Ovary (tissue), 3 donors: ENCODE measurements at regions not wholly inside any gene's neighbourhood (a gene's known extent, or its start where the extent isn't known, plus 50 kb on each side); places are given as distances from the start of the nearest gene placed in this dataset.

Experiments
- CTCF ChIP-seq, 3 donors: fragments of 450-650 bp in 2 of 3; fragments of 200-600 bp in 1 of 3; IDR thresholded peaks; one replicate each; pipeline versions ENCODE4 v1.5.1 to v1.8.0; 2016 to 2022; ENCODE audit warnings: antibody characterized with exemption in 3 of 3, mild to moderate bottlenecking in 1 of 3
- EP300 ChIP-seq: sonication (generic); formaldehyde crosslinking; IDR thresholded peaks from one replicate; pipeline ENCODE4 v1.6.1; 2017; ENCODE audit warnings: antibody characterized with exemption
- POLR2A ChIP-seq: fragments of 450-650 bp; IDR thresholded peaks from one replicate; pipeline ENCODE4 v1.6.1; 2017; ENCODE audit warnings: antibody characterized with exemption, mild to moderate bottlenecking, moderate library complexity
- donor health status: DM: no; HTN: no; CAD: no.

DNA sequence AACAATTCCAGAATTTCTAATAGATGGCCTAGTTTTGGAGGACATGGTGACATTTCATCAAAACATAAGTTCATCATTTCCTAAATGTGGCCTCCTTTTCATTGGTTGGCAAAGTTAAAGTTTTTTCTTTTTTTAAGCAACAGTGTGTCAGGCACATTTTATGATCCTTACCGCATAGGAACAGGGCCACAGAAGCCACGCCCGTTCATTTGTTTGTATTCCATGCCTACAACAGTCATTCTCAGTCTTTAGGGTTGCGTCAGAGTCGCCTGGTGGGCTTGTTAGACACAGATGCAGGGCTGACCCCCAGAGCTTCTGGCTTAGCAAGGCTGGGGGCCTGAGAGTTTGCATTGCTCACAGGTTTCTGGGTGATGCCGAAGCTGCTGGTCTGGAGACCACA is 130.2 kb downstream of the HSD17B3 start:
- TF ChIP-seq CTCF (IDR thresholded peaks at IDR 0.05): no peak
- TF ChIP-seq EP300: no peak
- no peak for TF ChIP-seq POLR2A
